ENCODE measurements at regions not wholly inside any gene's neighbourhood (a gene's known extent, or its start where the extent isn't known, plus 50 kb on each side); places are given as distances from the start of the nearest gene placed in this dataset.

- no peaks in the 10 kb centered on the region for H3F3A ChIP-seq (replicated peaks; ENCODE audit: low read depth)
- H3K27ac ChIP-seq (ENCODE audit: low read depth), result no peak overlapping the region
- H3K79me2 ChIP-seq (replicated peaks; ENCODE audit: insufficient read depth), result no peaks in the 10 kb centered on the region
- TF ChIP-seq EZH2 (IDR thresholded peaks at IDR 0.05; ENCODE audit: low read depth, unreplicated experiment), result no peak
- no peak for TF ChIP-seq ZNF462 (CRISPR knock-in tag; IDR thresholded peaks at IDR 0.05)
- no peak for TF ChIP-seq ZNF114 (CRISPR knock-in tag; IDR thresholded peaks at IDR 0.05)
- no peak for TF ChIP-seq JUNB (IDR thresholded peaks at IDR 0.05; ENCODE audit: unreplicated experiment)
- no peak for TF ChIP-seq STAT1 (IDR thresholded peaks at IDR 0.05; ENCODE audit: unreplicated experiment)
- no peak for TF ChIP-seq ZNF331 (CRISPR knock-in tag; IDR thresholded peaks at IDR 0.05; ENCODE audit: low read depth)
- no peak for TF ChIP-seq NANOG (IDR thresholded peaks at IDR 0.05; ENCODE audit: borderline replicate concordance)
- TF ChIP-seq CTCF (conservative IDR thresholded peaks at IDR 0.05; ENCODE audit: low read depth in 2 of 2), result no peak
- H3K4me1 Mint-ChIP-seq, result no peaks in the 10 kb centered on the region
- no peak overlapping the region for H3K4me3 Mint-ChIP-seq
- peaks cover 33% of the 10 kb centered on the region; the same call in 2 of the 3 replicates for H3K36me3 Mint-ChIP-seq (ENCODE audit: low read depth)
- no peaks in the 10 kb centered on the region for H3K27me3 ChIP-seq (ENCODE audit: insufficient read depth)
- 0 out of 2 replicates have a peak, but pooled peaks cover 4% of the 10 kb centered on the region for H3K36me3 ChIP-seq (ENCODE audit: insufficient read depth)
- H3K4me2 ChIP-seq, result no peak overlapping the region
- no peak overlapping the region for H2AFZ ChIP-seq
- 0 out of 2 replicates have a peak, but pooled peaks cover 5% of the 10 kb centered on the region for H3K9me2 ChIP-seq (ENCODE audit: insufficient read depth)
- no peaks in the 10 kb centered on the region for H4K20me1 ChIP-seq (replicated peaks; ENCODE audit: insufficient read depth)
- H3K27me3 Mint-ChIP-seq (ENCODE audit: insufficient read depth, low read depth, poor library complexity), result no peaks in the 10 kb centered on the region
- H3K27ac Mint-ChIP-seq, result no peak overlapping the region
- DNase-seq (ENCODE audit: low spot score), result no peak
- ATAC-seq, result no peak
- no peak overlapping the region for H3K4me3 ChIP-seq
- H3K9me3 Mint-ChIP-seq, result peaks cover 36% of the 10 kb centered on the region; the same call in 2 of the 3 replicates
- no peaks in the 10 kb centered on the region for H3K4me1 ChIP-seq (ENCODE audit: insufficient read depth)
Measured at GRCh38 chr10:57188846-57189245, 827.8 kb upstream of the ZWINT start.
